ENCODE measurements at regions not wholly inside any gene's neighbourhood (a gene's known extent, or its start where the extent isn't known, plus 50 kb on each side); places are given as distances from the start of the nearest gene placed in this dataset.

DNA sequence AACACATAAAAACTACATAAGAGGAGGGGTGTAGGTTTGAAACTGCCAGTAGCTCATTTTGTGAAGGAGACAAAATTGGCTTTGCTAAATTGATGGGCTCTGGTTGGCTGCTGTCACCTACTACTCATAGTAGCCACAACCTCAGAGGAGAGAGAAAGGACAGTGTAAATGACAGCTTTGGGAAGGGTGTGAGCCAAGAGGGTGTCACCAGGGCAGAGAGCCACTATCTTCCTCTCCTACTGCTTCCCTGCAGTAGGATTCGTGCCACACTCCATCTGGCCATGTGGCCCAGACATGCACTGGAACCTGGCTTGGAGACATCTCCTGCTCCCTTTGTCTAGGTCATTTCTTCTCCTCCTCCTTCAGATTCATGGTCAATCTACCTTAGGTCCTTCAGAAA is 455.9 kb downstream of the ENC1 start:
- no peak for DNase-seq
- intact Hi-C loops (cut with DNase I): no loop called here

DNA sequence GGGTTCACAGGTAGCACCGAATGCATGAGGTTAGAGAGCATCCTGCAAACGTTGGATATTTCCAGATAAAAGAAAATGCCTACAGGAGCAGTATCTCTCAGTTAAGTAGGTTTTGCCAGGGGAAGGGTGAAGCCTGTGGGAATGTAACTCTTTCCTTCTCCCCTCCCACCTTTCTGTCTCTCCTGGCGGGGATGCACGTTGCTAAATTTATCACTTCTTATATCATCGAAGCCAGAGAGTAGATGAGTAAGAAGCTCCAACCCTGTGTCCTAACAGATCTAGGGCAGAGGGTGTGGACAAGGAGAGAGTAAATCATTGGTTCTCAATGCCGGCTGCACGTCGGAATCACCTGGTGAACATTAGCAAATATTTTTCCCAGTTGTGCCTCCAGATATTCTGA is 457.5 kb downstream of the ENC1 start:
- DNase-seq: no peak
- intact Hi-C loops (cut with DNase I): no loop called here

DNA sequence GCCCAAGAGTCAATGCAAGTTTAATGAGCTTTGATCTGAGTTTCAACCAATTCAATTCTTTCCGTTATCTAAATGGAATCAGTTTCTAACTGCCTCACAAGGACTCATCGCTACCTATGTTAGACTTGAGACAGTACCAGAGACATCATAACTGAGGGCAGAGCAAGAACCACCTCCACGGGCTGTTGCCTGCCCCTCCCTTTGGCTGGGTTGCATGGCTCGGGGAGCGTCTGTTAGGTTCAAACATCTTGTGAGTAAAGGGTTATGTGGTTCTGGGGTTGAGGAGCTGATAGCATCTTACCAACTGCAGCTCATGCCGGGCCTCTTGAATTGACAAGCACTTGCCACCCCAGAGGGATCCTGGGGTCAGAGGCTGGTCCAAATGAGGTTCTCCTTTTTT is 457.9 kb downstream of the ENC1 start:
- intact Hi-C loops (cut with DNase I): no loop called here
- DNase-seq: no peak

DNA sequence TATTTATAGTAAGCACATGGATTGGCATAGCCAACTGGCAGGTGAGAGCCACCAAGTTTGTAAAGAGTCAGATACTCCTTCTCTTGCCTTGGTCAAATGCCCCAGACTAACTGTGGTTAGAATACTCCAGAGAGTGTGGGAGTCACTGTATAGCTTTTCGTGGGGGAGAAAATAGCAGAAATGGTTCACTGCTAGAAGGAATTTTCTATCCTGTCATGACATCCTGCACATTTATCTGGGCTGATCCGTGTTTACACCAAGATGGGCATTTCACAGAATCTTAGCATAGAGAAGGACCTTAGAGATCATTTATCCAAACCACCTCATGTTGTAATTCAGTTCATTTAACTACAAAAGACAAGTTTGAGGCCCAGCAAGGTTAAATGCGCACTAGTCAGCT is 460.8 kb downstream of the ENC1 start:
- no peak for DNase-seq
- intact Hi-C loops (cut with DNase I): no loop called here

DNA sequence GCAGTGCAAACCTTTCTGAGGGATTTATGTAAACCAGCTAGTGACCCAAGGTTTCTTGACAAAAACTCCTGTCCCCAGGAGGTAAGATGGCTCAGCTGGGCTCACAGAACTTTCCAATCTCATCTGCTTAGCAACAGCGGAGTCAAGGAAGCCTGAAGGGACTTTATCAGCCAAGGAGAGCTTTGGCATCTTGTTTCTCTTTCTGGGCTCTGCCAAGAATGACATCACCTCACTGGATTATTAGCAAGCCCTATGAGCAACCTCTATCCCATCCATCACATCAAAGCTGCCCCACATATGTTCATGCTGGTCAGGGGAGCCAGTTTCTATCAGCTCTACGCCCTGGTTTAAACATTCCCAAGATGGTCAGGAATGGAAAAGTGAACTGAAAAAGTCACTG is 461.3 kb downstream of the ENC1 start:
- no peak for DNase-seq
- intact Hi-C loops (cut with DNase I): no loop called here

DNA sequence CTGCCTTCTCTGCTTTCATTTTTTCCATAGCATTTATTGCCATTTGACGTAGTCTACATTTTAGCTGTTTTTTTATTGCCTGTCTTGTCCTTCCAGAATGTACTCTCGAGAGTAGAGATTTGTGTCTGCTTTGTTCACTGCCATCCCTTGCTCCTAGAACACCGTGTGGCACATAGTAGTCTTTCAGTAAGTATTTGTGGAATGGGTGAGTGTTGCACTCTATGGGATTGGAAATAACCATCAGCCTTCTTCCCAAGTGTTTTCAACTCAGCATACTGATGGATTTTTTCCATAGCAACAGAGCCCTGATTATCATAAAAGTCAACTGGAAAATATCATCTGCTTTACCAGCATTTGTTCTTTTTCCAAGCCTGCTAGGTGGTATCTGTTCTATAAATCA is 462.6 kb downstream of the ENC1 start:
- intact Hi-C loops (cut with DNase I): no loop called here
- DNase-seq: no peak

DNA sequence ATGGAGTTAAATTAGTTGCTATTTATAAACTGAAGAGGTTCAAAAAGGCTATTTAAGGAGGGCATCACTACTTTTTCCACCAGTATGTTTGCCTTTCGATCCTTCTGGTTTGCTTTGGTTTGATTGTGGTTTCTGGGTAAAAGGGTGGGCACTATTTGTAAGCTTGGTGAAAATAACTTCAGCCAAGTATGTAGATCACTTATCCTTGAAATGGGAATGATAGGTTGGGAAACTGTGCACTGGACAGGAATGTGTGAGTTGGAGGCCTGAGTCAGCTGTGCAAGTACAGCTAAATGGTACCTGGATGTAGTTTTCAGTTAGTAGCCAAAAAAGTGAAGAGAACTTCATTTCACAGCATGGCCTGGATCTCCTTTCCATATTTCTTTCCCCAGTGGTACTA is 466.2 kb downstream of the ENC1 start:
- intact Hi-C loops (cut with DNase I): no loop called here
- no peak for DNase-seq

DNA sequence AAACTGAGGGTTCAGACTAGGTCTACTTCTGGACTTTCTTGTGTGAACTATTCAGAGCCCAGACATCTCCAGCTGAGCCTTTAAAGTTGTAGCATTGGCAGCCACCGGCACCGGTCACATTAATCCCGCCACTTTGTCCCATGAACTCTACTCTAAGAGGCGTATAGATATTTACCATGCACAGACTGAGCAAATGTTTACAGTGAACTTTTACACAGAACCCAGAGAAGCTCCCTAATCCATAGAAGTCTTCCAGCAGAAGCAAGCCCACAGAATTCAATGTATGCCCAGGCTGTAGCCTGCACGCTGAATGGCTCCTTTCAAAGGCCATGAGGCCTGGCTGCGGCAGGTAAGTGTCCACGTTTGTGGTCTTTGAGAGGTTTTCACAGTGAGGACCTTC is 466.9 kb downstream of the ENC1 start:
- DNase-seq: no peak
- intact Hi-C loops (cut with DNase I): no loop called here

DNA sequence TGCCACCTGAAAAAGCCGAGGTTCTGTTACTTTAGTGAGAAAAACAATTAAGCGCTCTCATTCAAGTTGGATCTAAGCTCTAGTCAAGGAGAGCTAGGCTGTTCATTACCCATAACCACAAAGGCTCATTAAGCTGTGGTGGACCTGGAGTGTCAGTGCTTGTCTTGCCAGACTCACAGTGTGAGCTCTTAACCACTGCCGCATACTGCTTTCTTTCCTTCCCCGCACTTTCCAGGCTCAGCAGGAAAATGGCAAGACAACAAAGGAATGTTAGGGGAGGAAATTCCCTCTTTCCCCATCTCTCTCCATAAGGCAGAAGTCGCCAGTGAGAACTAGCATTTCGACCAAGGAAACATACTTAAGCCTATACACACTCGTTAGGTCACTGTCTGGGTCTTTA is 467.3 kb downstream of the ENC1 start:
- intact Hi-C loops (cut with DNase I): no loop called here
- no peak for DNase-seq

DNA sequence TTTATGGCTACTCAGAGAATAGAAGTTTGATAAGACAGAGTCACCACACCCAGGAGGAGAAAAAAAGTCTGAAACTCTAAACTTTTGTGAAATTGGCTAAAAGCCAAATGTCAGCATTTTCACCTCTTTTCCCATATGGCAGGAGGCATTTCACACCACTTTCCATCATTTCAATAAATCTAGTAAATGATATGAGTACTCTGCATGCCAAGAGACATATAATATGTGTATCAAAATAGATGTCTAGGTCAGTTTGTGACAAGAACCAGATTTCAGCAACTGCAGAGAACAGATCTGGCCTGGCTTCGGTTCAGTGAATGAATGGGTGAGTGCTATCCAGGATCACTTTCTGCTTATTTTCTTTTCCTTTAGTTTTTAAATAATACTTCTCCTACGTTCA is 470.8 kb downstream of the ENC1 start:
- DNase-seq: no peak

DNA sequence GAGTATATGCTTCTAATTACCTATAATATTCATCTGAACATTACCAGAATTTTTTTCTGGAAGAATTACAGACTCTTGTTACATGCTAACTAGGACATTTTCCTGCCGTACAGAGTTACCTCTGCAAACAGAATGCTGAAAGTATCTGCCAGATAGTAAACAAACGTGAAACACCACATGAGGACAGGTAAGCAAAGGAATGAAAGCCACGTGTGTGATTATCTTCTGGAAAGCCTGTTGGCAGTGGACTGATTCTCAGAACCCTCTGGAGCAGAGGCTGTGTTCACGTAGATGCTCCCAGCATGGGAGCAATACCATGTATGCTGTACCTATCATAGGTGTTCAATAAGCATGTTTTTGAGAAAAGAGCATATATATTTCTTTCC is 472.6 kb downstream of the ENC1 start:
- DNase-seq: no peak
- intact Hi-C loops (cut with DNase I): no loop called here

More for the DNA sequence above, 470.8 kb downstream of the ENC1 start:
- intact Hi-C loops (cut with DNase I): no loop called here

DNA sequence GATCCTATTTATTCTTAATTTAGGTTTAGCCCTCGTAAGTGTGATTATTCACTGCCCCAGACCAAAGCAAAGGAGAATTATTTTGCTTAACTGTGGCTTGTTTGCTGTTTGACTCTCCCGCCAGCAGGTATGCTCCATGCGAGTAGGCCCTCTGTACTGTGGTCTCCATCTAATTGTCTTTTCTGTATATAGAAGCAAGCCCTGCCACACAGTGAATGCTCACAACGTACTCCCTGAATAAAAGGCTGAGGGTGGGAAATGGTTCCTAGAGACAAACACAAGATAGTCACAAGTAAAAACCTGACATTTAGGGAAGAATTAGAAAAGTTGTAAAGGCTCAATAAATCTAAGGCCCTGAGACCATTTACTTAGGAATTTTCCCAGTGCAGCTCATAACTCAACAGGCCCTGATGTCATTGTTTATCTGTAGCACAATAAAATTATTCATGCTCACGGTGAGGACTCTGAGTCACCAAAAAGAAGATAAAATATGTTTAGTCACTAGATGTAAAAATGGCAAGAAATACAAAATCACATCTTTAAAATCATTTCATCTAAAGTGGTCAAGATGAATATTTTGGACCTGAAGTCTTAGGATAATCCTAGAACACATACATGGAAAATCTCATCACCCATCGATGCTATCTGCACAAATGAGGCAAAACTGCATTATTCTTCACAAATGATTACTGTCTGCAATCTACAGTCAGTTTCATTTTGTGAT is 473.2 kb downstream of the ENC1 start:
- intact Hi-C loops (cut with DNase I): no loop called here
- no peak for DNase-seq

DNA sequence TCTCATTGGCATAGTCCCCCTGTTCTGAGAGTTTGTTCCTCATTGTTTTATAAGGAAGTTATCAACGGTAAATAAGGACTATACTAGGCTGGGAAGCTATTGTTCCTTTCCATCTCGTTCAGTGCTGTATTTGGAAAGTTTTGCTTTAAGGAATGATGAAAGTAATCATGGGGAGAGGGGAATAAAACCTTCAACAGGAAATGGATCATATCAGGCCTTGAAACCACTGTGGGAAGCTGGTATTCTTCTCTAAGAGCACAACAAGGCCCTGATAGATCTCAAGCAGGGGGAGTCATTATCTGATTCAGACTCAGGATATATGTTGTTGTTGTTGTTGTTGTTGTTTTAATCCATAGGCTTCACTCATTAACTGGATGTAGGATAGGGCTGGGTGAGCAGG is 474.5 kb downstream of the ENC1 start:
- intact Hi-C loops (cut with DNase I): no loop called here
- no peak for DNase-seq

DNA sequence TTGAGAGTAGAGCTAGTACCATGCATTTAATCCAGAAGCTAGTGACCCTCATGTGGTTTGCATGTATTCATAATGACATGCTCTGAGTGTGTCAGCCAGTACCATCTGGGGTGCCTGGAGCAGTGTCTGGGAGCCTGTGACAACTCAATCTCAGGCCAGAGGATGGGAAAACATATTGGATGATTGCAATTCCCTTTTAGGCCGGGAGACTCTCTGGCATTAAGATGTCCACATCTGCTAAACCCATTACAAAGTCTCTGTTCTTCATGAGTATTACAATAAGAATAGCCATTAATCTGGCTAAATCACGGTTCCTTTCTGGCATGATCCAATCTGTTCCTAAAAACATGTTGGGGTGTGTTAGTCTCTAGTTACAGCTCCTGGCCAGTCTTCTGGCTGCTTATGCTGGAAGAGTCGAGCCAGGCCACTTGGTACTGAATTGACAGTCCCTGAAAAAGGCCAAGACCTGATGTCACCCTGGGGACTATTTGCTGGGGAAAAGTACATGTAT is 475.7 kb downstream of the ENC1 start:
- DNase-seq: no peak
- intact Hi-C loops (cut with DNase I): no loop called here

DNA sequence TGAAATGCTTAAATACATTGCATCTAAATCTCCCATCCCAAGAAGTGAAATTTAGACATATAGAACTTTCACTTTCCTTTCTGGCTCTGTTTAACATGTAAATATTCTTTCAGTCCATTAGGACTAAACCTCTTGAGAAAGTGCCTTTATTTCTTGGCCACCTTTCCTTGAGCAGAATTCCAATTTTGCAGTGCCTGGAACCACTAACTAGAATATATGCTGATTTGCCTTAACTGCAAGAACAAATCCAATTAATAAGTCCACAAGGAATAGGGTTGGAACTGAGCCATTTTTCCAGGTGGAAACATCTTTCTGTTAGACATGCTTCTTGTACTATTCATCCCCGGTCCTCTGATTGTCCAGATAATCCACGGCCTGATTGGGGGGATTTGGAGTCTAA is 478.0 kb downstream of the ENC1 start:
- intact Hi-C loops (cut with DNase I): no loop called here
- DNase-seq: no peak

DNA sequence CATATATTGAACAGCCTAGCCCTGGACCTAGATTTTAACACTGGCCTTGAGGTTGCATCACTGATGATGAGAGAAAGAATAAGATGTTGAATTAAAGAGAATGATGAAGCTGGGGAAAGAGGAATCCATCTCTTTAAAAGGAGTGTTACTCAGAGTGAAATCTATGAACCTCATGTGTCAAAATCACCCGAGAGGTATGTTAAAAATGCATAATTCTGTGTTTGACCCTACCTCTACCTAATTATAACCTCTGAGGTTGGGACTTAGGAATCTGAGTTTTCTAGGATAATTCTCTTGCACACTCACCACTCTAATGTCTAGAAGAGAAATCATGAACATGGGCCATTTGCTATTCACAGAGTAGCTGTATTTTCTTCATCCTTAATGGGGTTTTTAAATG is 479.4 kb downstream of the ENC1 start:
- intact Hi-C loops (cut with DNase I): no loop called here
- no peak for DNase-seq

DNA sequence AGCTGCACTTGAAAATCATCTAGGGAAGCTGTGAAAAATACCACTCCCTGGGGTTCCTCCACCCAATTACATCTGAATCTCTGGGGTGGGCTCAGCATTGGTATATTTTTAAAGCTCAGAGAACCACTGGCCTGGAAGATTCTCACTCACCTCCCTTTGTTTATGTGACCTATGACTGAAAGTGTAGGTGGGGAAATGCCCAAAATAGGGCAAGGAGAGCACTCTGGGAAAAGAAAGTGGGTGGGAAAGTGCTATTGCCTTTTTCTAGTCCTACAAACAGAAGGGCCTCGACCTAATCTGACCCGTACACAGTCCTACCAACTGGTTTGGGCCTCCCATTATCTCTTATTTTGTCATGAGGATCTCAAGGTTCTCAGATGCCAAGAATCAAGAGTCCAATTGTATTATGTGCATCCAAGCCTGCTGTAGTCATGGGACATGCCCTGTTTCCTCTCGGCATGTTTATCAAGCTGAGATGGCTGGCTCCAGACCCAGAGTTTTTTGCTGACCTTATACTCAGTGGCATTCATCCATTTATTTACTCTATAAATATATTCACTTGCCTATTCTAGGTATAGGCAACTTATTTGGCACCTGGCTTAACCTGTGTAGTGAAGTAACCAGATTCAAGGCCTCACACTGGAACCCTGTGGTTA is 483.7 kb downstream of the ENC1 start:
- intact Hi-C loops (cut with DNase I): no loop called here
- no peak for DNase-seq

DNA sequence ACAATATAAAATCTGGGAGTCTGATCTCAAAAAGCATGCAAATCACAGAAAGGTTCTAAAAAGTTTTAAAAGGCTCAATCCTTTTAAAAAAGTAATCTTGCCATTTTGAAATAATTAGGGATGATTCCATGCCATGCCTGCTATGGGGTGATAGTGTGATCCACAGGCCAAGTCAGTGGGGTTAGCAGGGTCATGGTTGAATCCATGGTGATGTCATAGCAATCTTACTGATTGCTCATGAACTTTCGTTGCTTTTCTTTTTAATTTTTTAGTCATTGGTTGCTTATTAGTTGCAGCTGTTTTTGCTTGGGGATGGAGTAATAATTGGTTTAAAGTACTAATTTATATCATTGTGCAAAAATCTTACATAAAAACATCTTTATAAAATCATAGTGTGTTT is 485.0 kb downstream of the ENC1 start:
- intact Hi-C loops (cut with DNase I): no loop called here
- no peak for DNase-seq

DNA sequence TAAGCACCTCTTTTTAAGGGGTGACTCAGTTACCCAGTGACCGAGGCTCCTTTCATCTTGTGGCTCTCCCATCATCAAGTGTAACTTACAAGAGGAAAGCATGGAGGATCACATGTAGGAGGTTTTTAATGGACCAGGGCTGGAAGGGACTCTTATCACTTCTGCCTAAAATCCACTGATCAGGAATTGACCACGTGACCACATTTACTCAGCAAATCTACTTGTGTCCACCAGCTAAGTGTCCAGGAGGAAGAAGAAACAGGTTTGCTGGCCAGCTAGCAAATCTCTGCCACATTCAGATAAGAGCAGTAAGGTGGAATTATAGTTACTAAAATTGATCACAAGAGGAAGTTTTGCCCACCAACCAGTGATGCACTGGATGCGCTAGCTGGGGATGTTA is 486.0 kb downstream of the ENC1 start:
- intact Hi-C loops (cut with DNase I): no loop called here
- DNase-seq: no peak

DNA sequence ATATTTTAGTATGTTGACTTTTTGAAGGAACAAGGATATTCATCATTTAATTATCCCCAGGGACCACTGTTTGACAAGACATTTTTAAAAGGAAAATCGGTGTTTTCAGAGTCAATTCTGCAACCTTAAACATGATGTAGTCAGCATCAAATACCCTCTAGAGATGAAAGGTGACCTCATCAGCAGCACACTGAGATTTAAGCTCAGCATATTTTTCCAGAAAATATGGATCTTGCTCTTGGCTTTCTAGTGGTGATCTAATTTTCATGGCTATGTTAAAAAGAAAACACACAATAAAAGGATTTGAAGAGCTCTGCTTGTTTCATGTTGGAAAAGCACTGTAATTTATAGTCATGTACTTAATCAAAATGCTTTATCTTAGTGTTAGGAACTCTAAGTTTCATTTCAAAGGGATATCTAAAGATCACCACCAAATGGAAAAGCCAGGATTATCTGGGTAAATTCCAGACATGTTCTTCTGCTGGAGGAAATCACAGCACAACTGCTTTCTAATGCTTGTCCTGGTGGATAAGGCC is 487.2 kb downstream of the ENC1 start:
- intact Hi-C loops (cut with DNase I): no loop called here
- DNase-seq: no peak

DNA sequence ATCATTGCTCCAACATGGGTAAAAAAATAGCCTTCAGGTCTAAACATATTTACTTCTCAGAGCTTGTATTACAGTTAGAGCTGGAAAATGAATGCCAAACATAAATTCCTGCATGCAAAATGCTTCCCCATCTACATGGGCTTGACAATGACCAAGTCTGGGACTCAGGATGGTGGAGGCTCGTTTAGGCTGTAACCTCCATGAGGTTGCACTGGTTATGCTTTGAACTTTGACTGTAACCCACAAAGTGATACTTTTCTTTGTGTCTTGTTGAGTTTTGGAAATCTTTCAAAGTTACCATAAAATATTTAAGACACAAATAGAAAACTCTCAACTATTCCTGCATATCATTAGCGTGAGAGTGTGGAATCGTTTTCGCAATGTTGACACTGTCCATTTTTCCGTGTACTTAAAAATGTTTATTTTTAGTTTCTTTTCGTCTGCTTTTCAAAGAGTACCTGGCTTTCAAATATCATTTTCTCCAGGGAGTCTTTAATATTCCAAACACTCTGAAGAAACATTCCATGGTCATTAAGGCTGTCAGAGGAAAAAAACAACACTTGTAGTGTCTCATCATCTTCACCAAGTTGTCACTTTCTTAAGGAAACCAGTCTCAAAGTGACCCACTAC is 487.8 kb downstream of the ENC1 start:
- no peak for DNase-seq
- intact Hi-C loops (cut with DNase I): no loop called here

DNA sequence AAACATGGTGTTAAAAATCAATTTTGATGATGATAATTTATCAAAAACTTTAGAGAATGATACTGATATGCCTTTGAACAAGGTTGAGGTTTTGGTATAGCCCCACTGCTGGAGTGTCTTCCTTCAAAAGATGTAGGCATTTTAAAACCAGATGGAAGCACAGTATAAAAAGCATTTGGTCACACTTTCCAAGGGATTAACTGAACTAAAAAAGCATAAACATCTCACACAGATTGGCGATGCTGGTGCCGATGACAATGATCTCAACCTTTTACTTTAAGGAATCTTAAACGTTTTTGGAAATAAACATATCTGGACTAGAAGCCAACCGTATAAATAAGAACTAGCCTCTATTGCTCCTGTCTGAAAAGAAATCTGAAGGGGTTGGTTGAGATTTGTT is 488.4 kb downstream of the ENC1 start:
- intact Hi-C loops (cut with DNase I): no loop called here
- DNase-seq: no peak
